ENCODE measurements at regions not wholly inside any gene's neighbourhood (a gene's known extent, or its start where the extent isn't known, plus 50 kb on each side); places are given as distances from the start of the nearest gene placed in this dataset.

DNA sequence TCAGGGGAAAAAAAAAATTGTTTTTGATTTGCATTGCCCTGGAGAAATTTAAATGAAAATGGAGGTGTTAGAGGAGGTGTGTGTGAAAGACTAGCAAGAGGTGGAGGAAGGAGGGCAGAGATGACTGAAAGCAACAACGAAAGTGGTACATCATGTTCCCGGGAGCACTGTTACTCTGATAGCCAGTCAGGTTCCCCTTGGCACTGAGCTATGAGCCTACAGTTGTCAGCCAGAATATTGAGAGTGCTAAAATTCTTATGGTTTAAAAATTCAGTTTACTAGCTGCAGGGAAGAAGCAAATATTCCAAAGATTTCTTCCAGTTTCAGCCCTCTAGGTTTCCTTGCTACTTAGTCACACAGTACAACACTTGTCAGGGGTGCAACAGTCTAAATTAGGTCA lies 366.7 kb upstream of the DLGAP1 start:
- DNase-seq (ENCODE audit: low spot score) = no peak
- TF ChIP-seq HNF4G (IDR thresholded peaks at IDR 0.05) (no peak), NR2F2 (IDR thresholded peaks at IDR 0.05) (no peak), HNF4A (conservative IDR thresholded peaks at IDR 0.05) (no peak), TAF1 (conservative IDR thresholded peaks at IDR 0.05) (no peak), MAX (IDR thresholded peaks at IDR 0.05) (no peak), SP1 (IDR thresholded peaks at IDR 0.05) (no peak), FOXA1 (IDR thresholded peaks at IDR 0.05) (no peak), RXRA (IDR thresholded peaks at IDR 0.05) (no peak), JUND (IDR thresholded peaks at IDR 0.05) (no peak), EGR1 (IDR thresholded peaks at IDR 0.05; ENCODE audit: low read depth in 2 of 2) (no peak), YY1 (IDR thresholded peaks at IDR 0.05) (no peak)
- TF ChIP-seq, protein P1, sequence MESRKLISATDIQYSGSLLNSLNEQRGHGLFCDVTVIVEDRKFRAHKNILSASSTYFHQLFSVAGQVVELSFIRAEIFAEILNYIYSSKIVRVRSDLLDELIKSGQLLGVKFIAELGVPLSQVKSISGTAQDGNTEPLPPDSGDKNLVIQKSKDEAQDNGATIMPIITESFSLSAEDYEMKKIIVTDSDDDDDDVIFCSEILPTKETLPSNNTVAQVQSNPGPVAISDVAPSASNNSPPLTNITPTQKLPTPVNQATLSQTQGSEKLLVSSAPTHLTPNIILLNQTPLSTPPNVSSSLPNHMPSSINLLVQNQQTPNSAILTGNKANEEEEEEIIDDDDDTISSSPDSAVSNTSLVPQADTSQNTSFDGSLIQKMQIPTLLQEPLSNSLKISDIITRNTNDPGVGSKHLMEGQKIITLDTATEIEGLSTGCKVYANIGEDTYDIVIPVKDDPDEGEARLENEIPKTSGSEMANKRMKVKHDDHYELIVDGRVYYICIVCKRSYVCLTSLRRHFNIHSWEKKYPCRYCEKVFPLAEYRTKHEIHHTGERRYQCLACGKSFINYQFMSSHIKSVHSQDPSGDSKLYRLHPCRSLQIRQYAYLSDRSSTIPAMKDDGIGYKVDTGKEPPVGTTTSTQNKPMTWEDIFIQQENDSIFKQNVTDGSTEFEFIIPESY (IDR thresholded peaks at IDR 0.05) = no peak
- Histone ChIP-seq H3K36me3 (ENCODE audit: control insufficient read depth in 4 of 4, insufficient read depth in 3 of 4, low read depth in 1 of 4, low read length in 3 of 4) (no peaks in the 10 kb centered on the region), H3K4me3 (ENCODE audit: low read depth in 1 of 3, low read length in 3 of 3) (no peak overlapping the region), H3K9ac (ENCODE audit: low read depth in 1 of 2, low read length in 2 of 2) (no peak overlapping the region), H3K9me3 (ENCODE audit: control insufficient read depth in 4 of 4, low read length in 3 of 4) (peaks cover 0 to 3% (median 0%) of the 10 kb centered on the region in 4 donors), H3K4me1 (ENCODE audit: control insufficient read depth in 4 of 4, insufficient read depth in 4 of 4, low read length in 3 of 4) (no peaks in the 10 kb centered on the region), H3K27ac (ENCODE audit: low read depth in 1 of 2, low read length in 2 of 2) (no peak overlapping the region), H3K27me3 (ENCODE audit: control insufficient read depth in 4 of 4, insufficient read depth in 4 of 4, low read length in 3 of 4) (peaks cover 0 to 3% (median 0%) of the 10 kb centered on the region in 4 donors)
- 65% methylated on average over 2 of the region's 2 CpGs for WGBS

- Histone ChIP-seq H3K27me3 (ENCODE audit: control insufficient read depth in 4 of 4, insufficient read depth in 4 of 4, low read length in 3 of 4) (no peaks in the 10 kb centered on the region), H3K4me1 (ENCODE audit: control insufficient read depth in 4 of 4, insufficient read depth in 4 of 4, low read length in 3 of 4) (no peaks in the 10 kb centered on the region), H3K9ac (ENCODE audit: low read depth in 1 of 2, low read length in 2 of 2) (no peak overlapping the region), H3K36me3 (ENCODE audit: control insufficient read depth in 4 of 4, insufficient read depth in 3 of 4, low read depth in 1 of 4, low read length in 3 of 4) (no peaks in the 10 kb centered on the region), H3K9me3 (ENCODE audit: control insufficient read depth in 4 of 4, low read length in 3 of 4) (peaks cover 0 to 3% (median 0%) of the 10 kb centered on the region in 4 donors), H3K27ac (ENCODE audit: low read depth in 1 of 2, low read length in 2 of 2) (no peak overlapping the region), H3K4me3 (ENCODE audit: low read depth in 1 of 3, low read length in 3 of 3) (no peak overlapping the region)
- TF ChIP-seq FOXA2 (IDR thresholded peaks at IDR 0.05) = no peak
- no peak for TF ChIP-seq HNF4G (IDR thresholded peaks at IDR 0.05)
- no peak for TF ChIP-seq MAX (IDR thresholded peaks at IDR 0.05)
- TF ChIP-seq CTCF (IDR thresholded peaks at IDR 0.05; ENCODE audit: low read depth, low read length, missing input control) = no peak
- no peak for TF ChIP-seq EGR1 (IDR thresholded peaks at IDR 0.05; ENCODE audit: low read depth in 2 of 2)
- 75% methylated on average over 1 of the region's 1 CpG for WGBS
- DNase-seq (ENCODE audit: low spot score) = no peak
Observed at GRCh38 chr18:4817665-4818064, 362.6 kb upstream of the DLGAP1 start.

DNA sequence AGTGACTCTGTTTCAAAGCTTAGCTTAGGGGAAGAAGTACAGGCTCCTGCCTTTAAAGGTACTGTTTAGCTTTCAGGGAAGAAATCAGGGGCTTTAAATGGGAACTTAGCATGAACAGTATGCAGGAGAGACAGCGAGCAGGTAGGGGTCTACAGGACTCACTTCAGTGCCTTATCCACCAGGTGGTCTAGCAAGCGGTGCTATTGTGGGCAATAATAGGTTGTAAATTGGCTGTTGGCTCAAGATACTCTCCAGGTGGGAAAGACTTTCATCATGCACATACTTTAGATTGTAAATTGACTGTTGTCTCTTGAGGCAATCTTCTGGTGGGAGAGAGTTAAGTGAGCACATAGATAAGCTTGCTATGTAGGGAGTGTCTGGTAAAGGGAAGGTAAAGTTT lies 358.6 kb upstream of the DLGAP1 start:
- Histone ChIP-seq H3K4me3 (ENCODE audit: low read depth in 1 of 3, low read length in 3 of 3) (no peak overlapping the region), H3K27ac (ENCODE audit: low read depth in 1 of 2, low read length in 2 of 2) (no peak overlapping the region), H3K9ac (ENCODE audit: low read depth in 1 of 2, low read length in 2 of 2) (no peak overlapping the region), H3K36me3 (ENCODE audit: control insufficient read depth in 4 of 4, insufficient read depth in 3 of 4, low read depth in 1 of 4, low read length in 3 of 4) (no peaks in the 10 kb centered on the region), H3K4me1 (ENCODE audit: control insufficient read depth in 4 of 4, insufficient read depth in 4 of 4, low read length in 3 of 4) (no peaks in the 10 kb centered on the region), H3K9me3 (ENCODE audit: control insufficient read depth in 4 of 4, low read length in 3 of 4) (no peaks in the 10 kb centered on the region), H3K27me3 (ENCODE audit: control insufficient read depth in 4 of 4, insufficient read depth in 4 of 4, low read length in 3 of 4) (no peaks in the 10 kb centered on the region)
- 67% methylated on average over 2 of the region's 2 CpGs for WGBS
- no peak for DNase-seq (ENCODE audit: low spot score)
- TF ChIP-seq EGR1 (IDR thresholded peaks at IDR 0.05; ENCODE audit: low read depth in 2 of 2) (no peak), CTCF (IDR thresholded peaks at IDR 0.05; ENCODE audit: low read depth, low read length, missing input control) (no peak), JUND (IDR thresholded peaks at IDR 0.05) (no peak), RXRA (IDR thresholded peaks at IDR 0.05) (no peak)

Data from liver (tissue), 8 donors.